Transverse colon (tissue), 4 donors: ENCODE measurements at regions not wholly inside any gene's neighbourhood (a gene's known extent, or its start where the extent isn't known, plus 50 kb on each side); places are given as distances from the start of the nearest gene placed in this dataset.

Experiments
- EP300 ChIP-seq: sonication (generic); formaldehyde crosslinking; IDR thresholded peaks from one replicate; pipeline ENCODE4 v1.6.1; 2017; ENCODE audit warnings: antibody characterized with exemption, low read depth
- POLR2A ChIP-seq: fragments of 450-650 bp; IDR thresholded peaks from one replicate; pipeline ENCODE4 v1.6.1; 2016; ENCODE audit warnings: antibody characterized with exemption, mild to moderate bottlenecking, moderate library complexity
- POLR2AphosphoS5 ChIP-seq, 3 donors: sonication (generic); formaldehyde crosslinking; IDR thresholded peaks; one replicate each; pipeline ENCODE4 v1.6.1; 2016; ENCODE audit warnings: antibody characterized with exemption in 3 of 3
- TF ChIP-seq, protein P1 (sequence below), 5 experiments: fragments of 200-600 bp in 3 of 5; fragments of 450-650 bp in 2 of 5; sonication (generic) in 3 of 5; IDR thresholded peaks; 1 replicate in 2 of 5; 2 replicates in 3 of 5; pipeline ENCODE4 v1.5.1; 2016 to 2017; ENCODE audit warnings: antibody characterized with exemption in 5 of 5, inconsistent platforms in 3 of 5, mild to moderate bottlenecking in 2 of 5, moderate library complexity in 1 of 5

DNA sequence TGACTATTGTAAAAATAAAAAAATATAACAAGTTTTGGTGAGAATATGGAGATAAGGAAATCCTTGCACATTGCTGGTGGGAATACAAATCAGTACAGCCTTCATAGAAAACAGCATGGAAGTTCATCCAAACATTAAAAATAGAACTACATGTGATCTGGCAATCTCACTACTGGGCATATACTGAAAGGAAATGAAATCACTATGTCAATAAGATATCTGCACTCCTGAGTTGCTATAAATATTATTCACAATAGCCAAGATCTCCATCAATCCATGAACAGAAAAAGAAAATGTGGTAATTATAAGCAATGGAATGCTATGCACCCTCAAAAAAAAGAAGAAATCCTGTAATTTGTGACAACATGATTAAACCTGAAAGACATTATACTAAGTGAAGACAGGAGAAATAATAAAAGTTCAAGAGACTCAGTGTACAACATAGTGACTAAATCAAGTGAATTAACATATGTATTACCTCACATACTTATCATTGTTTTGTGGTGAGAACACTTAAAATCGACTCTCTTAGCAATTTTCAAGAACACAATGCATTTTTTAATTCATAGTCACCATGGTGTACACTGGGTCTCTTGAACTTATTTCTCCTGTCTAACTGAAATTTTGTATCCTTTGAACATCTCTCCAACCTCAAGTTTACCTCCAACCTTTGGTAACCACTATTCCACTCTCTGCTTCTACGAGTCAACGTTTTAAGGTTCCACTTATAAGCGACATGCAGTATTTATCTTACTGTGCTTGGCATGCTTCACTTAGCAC, 1703.7 kb upstream of the AGA start:
- TF ChIP-seq, protein P1, sequence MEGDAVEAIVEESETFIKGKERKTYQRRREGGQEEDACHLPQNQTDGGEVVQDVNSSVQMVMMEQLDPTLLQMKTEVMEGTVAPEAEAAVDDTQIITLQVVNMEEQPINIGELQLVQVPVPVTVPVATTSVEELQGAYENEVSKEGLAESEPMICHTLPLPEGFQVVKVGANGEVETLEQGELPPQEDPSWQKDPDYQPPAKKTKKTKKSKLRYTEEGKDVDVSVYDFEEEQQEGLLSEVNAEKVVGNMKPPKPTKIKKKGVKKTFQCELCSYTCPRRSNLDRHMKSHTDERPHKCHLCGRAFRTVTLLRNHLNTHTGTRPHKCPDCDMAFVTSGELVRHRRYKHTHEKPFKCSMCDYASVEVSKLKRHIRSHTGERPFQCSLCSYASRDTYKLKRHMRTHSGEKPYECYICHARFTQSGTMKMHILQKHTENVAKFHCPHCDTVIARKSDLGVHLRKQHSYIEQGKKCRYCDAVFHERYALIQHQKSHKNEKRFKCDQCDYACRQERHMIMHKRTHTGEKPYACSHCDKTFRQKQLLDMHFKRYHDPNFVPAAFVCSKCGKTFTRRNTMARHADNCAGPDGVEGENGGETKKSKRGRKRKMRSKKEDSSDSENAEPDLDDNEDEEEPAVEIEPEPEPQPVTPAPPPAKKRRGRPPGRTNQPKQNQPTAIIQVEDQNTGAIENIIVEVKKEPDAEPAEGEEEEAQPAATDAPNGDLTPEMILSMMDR (IDR thresholded peaks at IDR 0.05): no peak
- TF ChIP-seq EP300 (no peak), POLR2AphosphoS5 (IDR thresholded peaks at IDR 0.05) (no peak), POLR2A (no peak)
